ENCODE measurements at regions not wholly inside any gene's neighbourhood (a gene's known extent, or its start where the extent isn't known, plus 50 kb on each side); places are given as distances from the start of the nearest gene placed in this dataset.
"Not testable (repeated sequence)": the region's sequence is repeated elsewhere in the genome, so short reads cannot be mapped to it uniquely, and the experiment has no call there.

DNA sequence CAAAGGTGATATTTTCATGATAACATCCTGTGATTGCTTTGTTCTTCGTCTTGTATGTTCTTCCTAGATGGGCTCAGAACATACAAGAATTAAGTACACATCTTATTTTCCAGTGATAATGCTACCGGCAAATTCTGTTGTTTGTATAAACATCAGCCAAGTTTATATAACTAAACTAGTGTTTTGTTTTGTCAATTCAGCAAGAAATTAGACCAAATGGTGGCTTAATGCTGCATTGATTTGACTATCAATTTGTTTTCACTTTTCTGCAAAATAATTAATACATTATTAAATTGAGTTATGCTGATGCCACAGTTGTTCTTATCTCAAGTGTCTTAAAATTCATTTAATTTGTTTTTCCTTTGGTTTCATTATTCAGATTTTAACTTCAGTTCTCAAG is 177.7 kb downstream of the OR4F29 start:
- not testable (repeated sequence) for DNase-seq

DNA sequence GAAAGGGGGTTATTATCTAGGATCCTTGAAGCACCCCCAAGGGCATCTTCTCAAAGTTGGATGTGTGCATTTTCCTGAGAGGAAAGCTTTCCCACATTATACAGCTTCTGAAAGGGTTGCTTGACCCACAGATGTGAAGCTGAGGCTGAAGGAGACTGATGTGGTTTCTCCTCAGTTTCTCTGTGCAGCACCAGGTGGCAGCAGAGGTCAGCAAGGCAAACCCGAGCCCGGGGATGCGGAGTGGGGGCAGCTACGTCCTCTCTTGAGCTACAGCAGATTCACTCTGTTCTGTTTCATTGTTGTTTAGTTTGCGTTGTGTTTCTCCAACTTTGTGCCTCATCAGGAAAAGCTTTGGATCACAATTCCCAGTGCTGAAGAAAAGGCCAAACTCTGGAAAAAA is 183.7 kb downstream of the OR4F29 start:
- peak; percentile 81 to 82 for DNase-seq
